H9 (cell line): ENCODE measurements at regions not wholly inside any gene's neighbourhood (a gene's known extent, or its start where the extent isn't known, plus 50 kb on each side); places are given as distances from the start of the nearest gene placed in this dataset.

Experiments used
- DNase-seq: peaks from one replicate; pipeline ENCODE4 v3.0.0-alpha.2; 2017
- H2AFZ ChIP-seq: one replicate; pipeline ENCODE4 v1.6.1; 2013; ENCODE audit warnings: mild to moderate bottlenecking, low read length, control low read depth, moderate library complexity
- H2AK5ac ChIP-seq: 2 replicates; pipeline ENCODE4 v1.6.1; 2013; ENCODE audit warnings: low read length, control low read depth, mixed read lengths; ENCODE audit not compliant: insufficient read length
- H2BK120ac ChIP-seq: one replicate; pipeline ENCODE4 v1.6.1; 2013; ENCODE audit warnings: low read depth, mild to moderate bottlenecking, low read length, control low read depth, inconsistent platforms; ENCODE audit not compliant: poor library complexity, severe bottlenecking
- H2BK12ac ChIP-seq: 2 replicates; pipeline ENCODE4 v1.6.1; 2013; ENCODE audit warnings: low read length, control low read depth, mixed read lengths, low read depth; ENCODE audit not compliant: insufficient read length
- H2BK15ac ChIP-seq: 2 replicates; pipeline ENCODE4 v1.6.1; 2013; ENCODE audit warnings: low read depth, low read length, control low read depth
- H2BK20ac ChIP-seq: one replicate; pipeline ENCODE4 v1.6.1; 2013; ENCODE audit warnings: low read depth, mild to moderate bottlenecking, low read length, control low read depth, inconsistent platforms; ENCODE audit not compliant: poor library complexity, severe bottlenecking
- H2BK5ac ChIP-seq: 2 replicates; pipeline ENCODE4 v1.6.1; 2013; ENCODE audit warnings: low read length, control low read depth, mixed read lengths; ENCODE audit not compliant: insufficient read length
- H3K14ac ChIP-seq: 2 replicates; pipeline ENCODE4 v1.6.1; 2013; ENCODE audit warnings: low read length, control low read depth; ENCODE audit not compliant: insufficient read depth
- H3K18ac ChIP-seq: 2 replicates; pipeline ENCODE4 v1.6.1; 2013; ENCODE audit warnings: low read depth, mild to moderate bottlenecking, mixed read lengths, low read length, control low read depth; ENCODE audit not compliant: insufficient read length
- H3K23ac ChIP-seq: 2 replicates; pipeline ENCODE4 v1.6.1; 2013; ENCODE audit warnings: low read length, control low read depth, mixed read lengths, low read depth; ENCODE audit not compliant: insufficient read length
- H3K23me2 ChIP-seq: 2 replicates; pipeline ENCODE4 v1.6.1; 2013; ENCODE audit warnings: low read depth, mild to moderate bottlenecking, mixed read lengths, low read length, control low read depth; ENCODE audit not compliant: insufficient read length, poor library complexity, severe bottlenecking
- H3K27ac ChIP-seq: 2 replicates; pipeline ENCODE4 v1.5.1; 2013; ENCODE audit warnings: low read length, control low read depth, mixed read lengths, low read depth; ENCODE audit not compliant: insufficient read length
- H3K27me3 ChIP-seq: 2 replicates; pipeline ENCODE4 v1.6.1; 2013; ENCODE audit warnings: low read length, control low read depth, inconsistent platforms; ENCODE audit not compliant: insufficient read depth
- H3K4ac ChIP-seq: 2 replicates; pipeline ENCODE4 v1.6.1; 2013; ENCODE audit warnings: low read depth, mild to moderate bottlenecking, control low read depth, inconsistent platforms, low read length, moderate library complexity
- H3K4me1 ChIP-seq: 2 replicates; pipeline ENCODE4 v1.6.1; 2013; ENCODE audit warnings: low read length, control low read depth, inconsistent platforms; ENCODE audit not compliant: insufficient read depth
- H3K4me2 ChIP-seq: 2 replicates; pipeline ENCODE4 v1.6.1; 2013; ENCODE audit warnings: low read length, control low read depth, mixed read lengths; ENCODE audit not compliant: insufficient read length, insufficient read depth
- H3K56ac ChIP-seq: 2 replicates; pipeline ENCODE4 v1.6.1; 2013; ENCODE audit warnings: low read depth, mild to moderate bottlenecking, mixed read lengths, low read length, control low read depth; ENCODE audit not compliant: insufficient read length
- H3K79me1 ChIP-seq: 2 replicates; pipeline ENCODE4 v1.6.1; 2013; ENCODE audit warnings: low read depth, mild to moderate bottlenecking, moderate library complexity, low read length, control low read depth, inconsistent platforms; ENCODE audit not compliant: insufficient read depth, poor library complexity, severe bottlenecking
- H3K79me2 ChIP-seq: 2 replicates; pipeline ENCODE4 v1.6.1; 2013; ENCODE audit warnings: low read length, control low read depth, inconsistent platforms; ENCODE audit not compliant: insufficient read depth
- H3K9ac ChIP-seq: 2 replicates; pipeline ENCODE4 v1.6.1; 2013; ENCODE audit warnings: low read length, control low read depth, mixed read lengths; ENCODE audit not compliant: insufficient read length; ENCODE audit errors: extremely low read depth
- H3K9me3 ChIP-seq: one replicate; pipeline ENCODE4 v1.6.1; 2013; ENCODE audit warnings: low read depth, low read length, inconsistent platforms; ENCODE audit not compliant: control insufficient read depth
- H3T11ph ChIP-seq: one replicate; pipeline ENCODE4 v1.6.1; 2013; ENCODE audit warnings: mild to moderate bottlenecking, low read length, control low read depth, inconsistent platforms
- H4K20me1 ChIP-seq: one replicate; pipeline ENCODE4 v1.6.1; 2013; ENCODE audit not compliant: control insufficient read depth, insufficient read length, insufficient read depth
- H4K5ac ChIP-seq: 2 replicates; pipeline ENCODE4 v1.6.1; 2013; ENCODE audit warnings: low read depth, mild to moderate bottlenecking, mixed read lengths, low read length, control low read depth; ENCODE audit not compliant: insufficient read length
- H4K8ac ChIP-seq: replicated peaks from 2 replicates; pipeline ENCODE4 v1.6.1; 2013; ENCODE audit warnings: low read length, control low read depth, mixed read lengths, low read depth; ENCODE audit not compliant: insufficient read length
- H4K91ac ChIP-seq: 2 replicates; pipeline ENCODE4 v1.6.1; 2013; ENCODE audit warnings: low read depth, mild to moderate bottlenecking, moderate library complexity, mixed read lengths, low read length, control low read depth; ENCODE audit not compliant: insufficient read length
- H3K27ac Mint-ChIP-seq, 3 experiments: 2 replicates in 2 of 3; 3 replicates in 1 of 3; pipeline ENCODE4 v1.8.0; 2020 to 2021; ENCODE audit warnings: mixed read lengths in 3 of 3, mild to moderate bottlenecking in 1 of 3, moderate library complexity in 1 of 3
- H3K27me3 Mint-ChIP-seq: 2 replicates; pipeline ENCODE4 v1.8.0; 2021; ENCODE audit warnings: low read depth, mild to moderate bottlenecking, moderate library complexity, mixed read lengths
- H3K36me3 Mint-ChIP-seq, 3 experiments: 2 replicates in 2 of 3; 3 replicates in 1 of 3; pipeline ENCODE4 v1.8.0; 2020 to 2021; ENCODE audit warnings: low read depth in 3 of 3, mixed read lengths in 3 of 3; ENCODE audit not compliant: insufficient read depth in 1 of 3
- H3K4me1 Mint-ChIP-seq, 2 experiments: 2 replicates each; pipeline ENCODE4 v1.8.0; 2020; ENCODE audit warnings: mixed read lengths in 2 of 2
- H3K4me3 Mint-ChIP-seq, 2 experiments: 2 replicates in 1 of 2; 3 replicates in 1 of 2; pipeline ENCODE4 v1.8.0; 2020 to 2021; ENCODE audit warnings: mild to moderate bottlenecking in 2 of 2, mixed read lengths in 2 of 2, moderate library complexity in 1 of 2
- H3K9me3 Mint-ChIP-seq, 2 experiments: 2 replicates in 1 of 2; 3 replicates in 1 of 2; pipeline ENCODE4 v1.8.0; 2020; ENCODE audit warnings: mild to moderate bottlenecking in 2 of 2, mixed read lengths in 2 of 2, moderate library complexity in 1 of 2
- WGBS: extraction: QIAGEN DNeasy Blood & Tissue Kit; methylation state at CpG from one replicate; pipeline ENCODE4 v1.1.7; 2013; ENCODE audit warnings: missing lambda C conversion rate, low lambda C conversion rate, mixed read lengths; ENCODE audit not compliant: insufficient read length; ENCODE audit errors: extremely low coverage; 5-methylcytosine and 5-hydroxymethylcytosine counted together
- TF ChIP-seq, protein P1 (sequence below): fragments of 200-600 bp; sonication (generic); conservative IDR thresholded peaks from 3 replicates; pipeline ENCODE4 v1.8.0; 2021; ENCODE audit warnings: antibody characterized with exemption, mild to moderate bottlenecking

DNA sequence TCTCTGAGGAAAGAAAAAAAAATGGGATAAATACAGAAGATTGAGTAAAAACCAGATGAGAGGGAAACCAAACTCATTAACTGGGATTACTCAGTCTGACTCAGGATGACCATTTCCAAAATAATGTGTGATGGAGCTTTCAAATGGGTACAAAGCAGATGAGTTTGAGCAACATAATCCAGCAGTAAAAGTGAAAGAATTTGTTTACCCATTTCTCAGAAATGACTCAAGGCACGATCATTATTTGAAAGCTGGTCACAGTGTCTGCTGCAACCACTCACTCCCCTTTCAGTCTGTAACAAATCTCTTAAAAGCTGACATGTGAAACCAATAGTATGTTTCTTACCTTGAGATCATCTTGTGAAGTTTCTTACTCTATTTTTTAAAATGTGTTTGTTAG, 104.7 kb upstream of the KLF14 start:
- Histone ChIP-seq H3K79me2 (no peaks in the 10 kb centered on the region), H3K23ac (no peak overlapping the region), H3K4me1 (no peaks in the 10 kb centered on the region), H3T11ph (no peak overlapping the region), H4K5ac (no peak overlapping the region), H2BK20ac (no peak overlapping the region), H3K9me3 (no peaks in the 10 kb centered on the region), H2BK120ac (no peak overlapping the region), H2BK12ac (no peak overlapping the region), H2AK5ac (no peak overlapping the region), H4K91ac (no peak overlapping the region), H2BK5ac (no peak overlapping the region), H4K20me1 (no peaks in the 10 kb centered on the region), H3K18ac (no peak overlapping the region), H3K79me1 (no peaks in the 10 kb centered on the region), H3K27me3 (no peaks in the 10 kb centered on the region), H2AFZ (no peak overlapping the region), H2BK15ac (no peak overlapping the region), H3K4me2 (no peak overlapping the region), H3K9ac (no peak overlapping the region), H3K23me2 (no peaks in the 10 kb centered on the region), H3K4ac (no peak overlapping the region), H3K14ac (no peak overlapping the region), H4K8ac (no peak overlapping the region), H3K27ac (no peak overlapping the region), H3K56ac (no peak overlapping the region)
- Mint-ChIP-seq H3K4me1 (no peaks in the 10 kb centered on the region), H3K36me3 (no peaks in the 10 kb centered on the region), H3K27me3 (peaks cover 4% of the 10 kb centered on the region), H3K9me3 (no peaks in the 10 kb centered on the region), H3K27ac (no peak overlapping the region), H3K4me3 (no peak overlapping the region)
- DNase-seq: no peak
- TF ChIP-seq, protein P1, sequence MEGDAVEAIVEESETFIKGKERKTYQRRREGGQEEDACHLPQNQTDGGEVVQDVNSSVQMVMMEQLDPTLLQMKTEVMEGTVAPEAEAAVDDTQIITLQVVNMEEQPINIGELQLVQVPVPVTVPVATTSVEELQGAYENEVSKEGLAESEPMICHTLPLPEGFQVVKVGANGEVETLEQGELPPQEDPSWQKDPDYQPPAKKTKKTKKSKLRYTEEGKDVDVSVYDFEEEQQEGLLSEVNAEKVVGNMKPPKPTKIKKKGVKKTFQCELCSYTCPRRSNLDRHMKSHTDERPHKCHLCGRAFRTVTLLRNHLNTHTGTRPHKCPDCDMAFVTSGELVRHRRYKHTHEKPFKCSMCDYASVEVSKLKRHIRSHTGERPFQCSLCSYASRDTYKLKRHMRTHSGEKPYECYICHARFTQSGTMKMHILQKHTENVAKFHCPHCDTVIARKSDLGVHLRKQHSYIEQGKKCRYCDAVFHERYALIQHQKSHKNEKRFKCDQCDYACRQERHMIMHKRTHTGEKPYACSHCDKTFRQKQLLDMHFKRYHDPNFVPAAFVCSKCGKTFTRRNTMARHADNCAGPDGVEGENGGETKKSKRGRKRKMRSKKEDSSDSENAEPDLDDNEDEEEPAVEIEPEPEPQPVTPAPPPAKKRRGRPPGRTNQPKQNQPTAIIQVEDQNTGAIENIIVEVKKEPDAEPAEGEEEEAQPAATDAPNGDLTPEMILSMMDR: no peak
- no CpG with 5 or more reads among the region's 1 CpG for WGBS
